ENCODE measurements at regions not wholly inside any gene's neighbourhood (a gene's known extent, or its start where the extent isn't known, plus 50 kb on each side); places are given as distances from the start of the nearest gene placed in this dataset.
"Not testable (repeated sequence)": the region's sequence is repeated elsewhere in the genome, so short reads cannot be mapped to it uniquely, and the experiment has no call there.

DNA sequence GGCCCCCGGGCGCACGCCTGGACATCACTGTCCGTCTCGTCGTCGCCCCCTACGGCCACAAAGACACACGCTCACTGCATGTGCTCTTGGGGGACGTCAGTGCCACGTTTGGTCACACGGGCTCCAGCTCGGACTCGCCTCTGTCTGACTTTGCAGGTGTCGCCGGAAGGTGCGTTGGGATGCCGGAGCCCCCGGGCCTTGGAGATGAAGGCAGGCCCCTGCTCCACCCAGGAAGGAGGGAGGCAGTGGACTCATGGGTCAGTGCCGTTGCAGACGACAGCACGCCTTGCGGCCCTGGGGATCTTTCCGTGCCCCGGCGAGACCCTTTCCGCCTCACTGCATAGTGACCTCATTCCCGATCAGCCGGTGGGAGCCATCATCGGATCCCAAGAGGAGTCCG, 1414.8 kb upstream of the PCDH10 start:
- TF ChIP-seq, protein P1, sequence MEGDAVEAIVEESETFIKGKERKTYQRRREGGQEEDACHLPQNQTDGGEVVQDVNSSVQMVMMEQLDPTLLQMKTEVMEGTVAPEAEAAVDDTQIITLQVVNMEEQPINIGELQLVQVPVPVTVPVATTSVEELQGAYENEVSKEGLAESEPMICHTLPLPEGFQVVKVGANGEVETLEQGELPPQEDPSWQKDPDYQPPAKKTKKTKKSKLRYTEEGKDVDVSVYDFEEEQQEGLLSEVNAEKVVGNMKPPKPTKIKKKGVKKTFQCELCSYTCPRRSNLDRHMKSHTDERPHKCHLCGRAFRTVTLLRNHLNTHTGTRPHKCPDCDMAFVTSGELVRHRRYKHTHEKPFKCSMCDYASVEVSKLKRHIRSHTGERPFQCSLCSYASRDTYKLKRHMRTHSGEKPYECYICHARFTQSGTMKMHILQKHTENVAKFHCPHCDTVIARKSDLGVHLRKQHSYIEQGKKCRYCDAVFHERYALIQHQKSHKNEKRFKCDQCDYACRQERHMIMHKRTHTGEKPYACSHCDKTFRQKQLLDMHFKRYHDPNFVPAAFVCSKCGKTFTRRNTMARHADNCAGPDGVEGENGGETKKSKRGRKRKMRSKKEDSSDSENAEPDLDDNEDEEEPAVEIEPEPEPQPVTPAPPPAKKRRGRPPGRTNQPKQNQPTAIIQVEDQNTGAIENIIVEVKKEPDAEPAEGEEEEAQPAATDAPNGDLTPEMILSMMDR (IDR thresholded peaks at IDR 0.05), result not testable (repeated sequence)
- TF ChIP-seq POLR2AphosphoS5 (IDR thresholded peaks at IDR 0.05), result not testable (repeated sequence)
